Kasumi-1 (cell line): ENCODE measurements at regions not wholly inside any gene's neighbourhood (a gene's known extent, or its start where the extent isn't known, plus 50 kb on each side); places are given as distances from the start of the nearest gene placed in this dataset.
A peak's percentile ranks its signal among the peaks of the same experiment; 100 is the strongest.

Source experiments
- DNase-seq, 2 experiments: peaks; one replicate each; lab custom pipeline; 2025; lab: John Stamatoyannopoulos, UW

- no peak for DNase-seq
Measured at GRCh38 chr12:41891226-41891625, 253.4 kb downstream of the GXYLT1 start.

- DNase-seq = no peak
Measured at GRCh38 chr12:41888285-41888684, 256.4 kb downstream of the GXYLT1 start.

- DNase-seq = no peak
Measured at GRCh38 chr12:41881891-41882805, 262.5 kb downstream of the GXYLT1 start.

- no peak for DNase-seq
Measured at GRCh38 chr12:41869432-41869831, 275.2 kb downstream of the GXYLT1 start.

- DNase-seq = no peak
Measured at GRCh38 chr12:41866878-41867430, 277.7 kb downstream of the GXYLT1 start.

GRCh38 chr12:41856228-41856627 lies 288.4 kb downstream of the GXYLT1 start:
- DNase-seq = no peak

GRCh38 chr12:41850046-41850445 lies 294.6 kb downstream of the GXYLT1 start:
- no peak for DNase-seq

- no peak for DNase-seq
Measured at GRCh38 chr12:41846718-41847117, 298.0 kb downstream of the GXYLT1 start.

GRCh38 chr12:41836416-41836815 lies 308.3 kb downstream of the GXYLT1 start:
- no peak for DNase-seq

- no peak for DNase-seq
Measured at GRCh38 chr12:41835556-41835955, 309.1 kb downstream of the GXYLT1 start.

- no peak for DNase-seq
Measured at GRCh38 chr12:41819948-41820347, 324.7 kb downstream of the GXYLT1 start.

GRCh38 chr12:41804026-41804425 lies 340.6 kb downstream of the GXYLT1 start:
- no peak for DNase-seq

GRCh38 chr12:41802803-41803202 lies 341.9 kb downstream of the GXYLT1 start:
- no peak for DNase-seq

- no peak for DNase-seq
Measured at GRCh38 chr12:41801261-41801660, 343.4 kb downstream of the GXYLT1 start.

- no peak for DNase-seq
Measured at GRCh38 chr12:41799671-41800070, 345.0 kb downstream of the GXYLT1 start.

GRCh38 chr12:41795910-41796309 lies 348.8 kb downstream of the GXYLT1 start:
- DNase-seq = no peak

GRCh38 chr12:41795051-41795600 lies 349.5 kb downstream of the GXYLT1 start:
- no peak for DNase-seq

- no peak for DNase-seq
Measured at GRCh38 chr12:41794336-41794735, 350.3 kb downstream of the GXYLT1 start.

- DNase-seq = no peak
Measured at GRCh38 chr12:41784957-41785356, 359.7 kb downstream of the GXYLT1 start.

GRCh38 chr12:41778934-41779333 lies 365.7 kb downstream of the GXYLT1 start:
- no peak for DNase-seq

- DNase-seq = no peak
Measured at GRCh38 chr12:41777064-41777790, 367.4 kb downstream of the GXYLT1 start.

- peak; percentile 16 to 45 for DNase-seq
Measured at GRCh38 chr12:41772478-41772877, 372.2 kb downstream of the GXYLT1 start.

- DNase-seq = no peak
Measured at GRCh38 chr12:41769810-41770209, 374.9 kb downstream of the GXYLT1 start.
